Heart left ventricle (tissue), 13 donors: ENCODE measurements at regions not wholly inside any gene's neighbourhood (a gene's known extent, or its start where the extent isn't known, plus 50 kb on each side); places are given as distances from the start of the nearest gene placed in this dataset.

Experiments used
- POLR2A ChIP-seq, 2 donors: fragments of 450-650 bp; IDR thresholded peaks; one replicate each; pipeline ENCODE4 v1.6.1; 2017; ENCODE audit warnings: antibody characterized with exemption in 2 of 2, mild to moderate bottlenecking in 2 of 2, moderate library complexity in 2 of 2
- TF ChIP-seq, protein P1 (sequence below), 12 donors: fragments of 200-600 bp; sonication (generic) in 4 of 12; IDR thresholded peaks; one replicate each; pipeline versions ENCODE4 v1.5.0 to v1.8.0; 2018 to 2022; ENCODE audit warnings: antibody characterized with exemption in 12 of 12, mild to moderate bottlenecking in 5 of 12
- donor health status: ischemic (EF 13 %, LVEDD 7.1; RV severe dilation, severe dysfunction).
- donor health status: DM: no; HTN: yes; CAD: no.
- donor health status: DM: no; HTN: no; CAD: no.
- donor health status: ischemic (EF 25% LVEDD 6.9; RV normal size, moderate dysfunction).
- donor health status: ischemic (EF 25% LVEDD 5.7; RV mildly dilated, moderate dysfunction).
- donor health status: ischemic (EF 35%, LVEDD 5.7; RV mildly dilated, moderate dysfunction).
- donor health status: nonischemic (EF 11% LVEDD 7.7; RV severe dilation, severe dysfunction).
- donor health status: DM: yes; HTN: yes; CAD: no.
- donor health status: PGD.
- donor health status: ischemic (EF 29% LVEDD 5.4; RV normal size, mild dysfunction).
- donor health status: nonischemic (EF 23%, LVEDD 6.1; RV moderate dilation, normal function).

DNA sequence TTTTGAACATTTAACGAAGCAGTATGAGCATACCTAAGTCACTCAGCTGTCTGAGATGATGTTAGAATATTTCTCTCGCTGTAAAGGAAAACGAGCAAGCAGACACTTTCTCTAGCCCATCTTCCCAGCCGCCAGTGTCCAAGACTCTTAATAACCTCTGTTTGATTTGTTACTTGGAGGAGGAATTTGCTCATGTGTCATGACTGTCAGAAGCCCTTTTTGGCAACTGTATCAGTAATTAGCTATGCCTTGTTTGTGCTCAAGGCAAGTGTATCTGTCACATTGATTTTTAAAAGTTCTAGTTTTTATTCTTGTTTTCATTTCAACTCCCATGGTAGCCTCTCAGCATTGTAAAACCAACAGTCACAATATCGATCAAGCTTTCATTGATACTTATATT is 828.4 kb upstream of the SLC10A2 start:
- TF ChIP-seq, protein P1, sequence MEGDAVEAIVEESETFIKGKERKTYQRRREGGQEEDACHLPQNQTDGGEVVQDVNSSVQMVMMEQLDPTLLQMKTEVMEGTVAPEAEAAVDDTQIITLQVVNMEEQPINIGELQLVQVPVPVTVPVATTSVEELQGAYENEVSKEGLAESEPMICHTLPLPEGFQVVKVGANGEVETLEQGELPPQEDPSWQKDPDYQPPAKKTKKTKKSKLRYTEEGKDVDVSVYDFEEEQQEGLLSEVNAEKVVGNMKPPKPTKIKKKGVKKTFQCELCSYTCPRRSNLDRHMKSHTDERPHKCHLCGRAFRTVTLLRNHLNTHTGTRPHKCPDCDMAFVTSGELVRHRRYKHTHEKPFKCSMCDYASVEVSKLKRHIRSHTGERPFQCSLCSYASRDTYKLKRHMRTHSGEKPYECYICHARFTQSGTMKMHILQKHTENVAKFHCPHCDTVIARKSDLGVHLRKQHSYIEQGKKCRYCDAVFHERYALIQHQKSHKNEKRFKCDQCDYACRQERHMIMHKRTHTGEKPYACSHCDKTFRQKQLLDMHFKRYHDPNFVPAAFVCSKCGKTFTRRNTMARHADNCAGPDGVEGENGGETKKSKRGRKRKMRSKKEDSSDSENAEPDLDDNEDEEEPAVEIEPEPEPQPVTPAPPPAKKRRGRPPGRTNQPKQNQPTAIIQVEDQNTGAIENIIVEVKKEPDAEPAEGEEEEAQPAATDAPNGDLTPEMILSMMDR (IDR thresholded peaks at IDR 0.05) = no peak
- TF ChIP-seq POLR2A (IDR thresholded peaks at IDR 0.05) = no peak
